MM.1S (cell line): ENCODE measurements at regions not wholly inside any gene's neighbourhood (a gene's known extent, or its start where the extent isn't known, plus 50 kb on each side); places are given as distances from the start of the nearest gene placed in this dataset.

Experiments used
- DNase-seq: peaks from one replicate; pipeline ENCODE4 v3.0.0-alpha.2; 2015
- H2AFZ ChIP-seq: fragments of 300-600 bp; sonication (generic); 2 replicates; pipeline ENCODE4 v1.6.0; 2016; ENCODE audit warnings: antibody characterized with exemption, low read length
- H3F3A ChIP-seq: fragments of 300-600 bp; sonication (generic); 2 replicates; pipeline ENCODE4 v1.6.1; 2016; ENCODE audit warnings: mild to moderate bottlenecking, antibody characterized with exemption, low read length, moderate library complexity, mixed read lengths; ENCODE audit not compliant: insufficient read depth
- H3K27ac ChIP-seq: fragments of 300-600 bp; sonication (generic); 2 replicates; pipeline ENCODE4 v1.5.1; 2016; ENCODE audit warnings: mild to moderate bottlenecking, low read length
- H3K27me3 ChIP-seq: fragments of 300-600 bp; sonication (generic); replicated peaks from 2 replicates; pipeline ENCODE4 v1.6.0; 2016; ENCODE audit warnings: low read length; ENCODE audit not compliant: insufficient read depth
- H3K36me3 ChIP-seq: fragments of 300-600 bp; sonication (generic); replicated peaks from 2 replicates; pipeline ENCODE4 v1.6.1; 2016; ENCODE audit warnings: mild to moderate bottlenecking, low read length, mixed read lengths; ENCODE audit not compliant: insufficient read depth
- H3K4me1 ChIP-seq: fragments of 300-600 bp; sonication (generic); 2 replicates; pipeline ENCODE4 v1.6.1; 2016; ENCODE audit warnings: low read length, mixed read lengths
- H3K4me2 ChIP-seq: fragments of 300-600 bp; sonication (generic); 2 replicates; pipeline ENCODE4 v1.6.0; 2016; ENCODE audit warnings: low read depth, low read length
- H3K4me3 ChIP-seq: fragments of 300-600 bp; sonication (generic); 2 replicates; pipeline ENCODE4 v1.5.1; 2016; ENCODE audit warnings: low read length, mixed read lengths
- H3K79me2 ChIP-seq: fragments of 300-600 bp; sonication (generic); 2 replicates; pipeline ENCODE4 v1.6.1; 2016; ENCODE audit warnings: mixed run types, low read length, mixed read lengths
- H3K9ac ChIP-seq: fragments of 300-600 bp; sonication (generic); 2 replicates; pipeline ENCODE4 v1.6.1; 2016; ENCODE audit warnings: low read length, mixed read lengths
- H3K9me2 ChIP-seq: fragments of 300-600 bp; sonication (generic); replicated peaks from 2 replicates; pipeline ENCODE4 v1.6.1; 2016; ENCODE audit warnings: mild to moderate bottlenecking, low read length, mixed read lengths; ENCODE audit not compliant: insufficient read depth
- H3K9me3 ChIP-seq: fragments of 300-600 bp; sonication (generic); replicated peaks from 2 replicates; pipeline ENCODE4 v1.6.1; 2016; ENCODE audit warnings: mild to moderate bottlenecking, low read length, mixed read lengths; ENCODE audit not compliant: insufficient read depth
- H4K20me1 ChIP-seq: fragments of 300-600 bp; sonication (generic); 2 replicates; pipeline ENCODE4 v1.6.1; 2016; ENCODE audit warnings: mild to moderate bottlenecking, low read length, moderate library complexity, mixed read lengths; ENCODE audit not compliant: insufficient read depth
- EZH2 ChIP-seq: fragments of 300-600 bp; sonication (generic); optimal IDR thresholded peaks from 2 replicates; pipeline ENCODE3; 2017; ENCODE audit warnings: low read depth, mild to moderate bottlenecking, antibody characterized with exemption, low read length, mixed read lengths
- EZH2phosphoT487 ChIP-seq: fragments of 300-600 bp; sonication (generic); IDR thresholded peaks from 2 replicates; pipeline ENCODE4 v1.6.1; 2018; ENCODE audit warnings: antibody characterized with exemption, low read length
- TF ChIP-seq, protein P1 (sequence below): fragments of 300-600 bp; sonication (generic); IDR thresholded peaks from 2 replicates; pipeline ENCODE4 v1.5.1; 2016; ENCODE audit warnings: antibody characterized with exemption, low read length, mixed read lengths

DNA sequence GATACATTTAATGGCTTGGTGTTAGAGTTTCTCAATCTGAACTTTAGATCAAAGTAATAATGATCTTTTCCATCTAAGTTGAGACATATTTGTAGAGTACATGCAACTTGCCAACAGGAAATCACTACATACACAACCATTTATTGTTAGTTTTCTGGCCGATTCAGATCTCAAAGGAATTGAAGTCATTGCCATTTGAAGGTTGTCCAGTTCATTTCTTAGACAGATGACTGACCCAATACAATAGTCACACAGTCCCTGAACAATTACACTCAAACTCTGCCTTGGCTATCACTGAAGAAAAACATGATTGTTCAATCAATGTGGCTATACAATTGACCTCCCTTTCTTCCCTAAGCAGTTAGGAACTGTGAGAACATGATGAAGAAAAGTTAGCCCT lies 753.2 kb upstream of the RIOK2 start:
- no peak overlapping the region for H2AFZ ChIP-seq
- H3K4me2 ChIP-seq: no peak overlapping the region
- no peaks in the 10 kb centered on the region for H3K27me3 ChIP-seq
- H3F3A ChIP-seq: no peaks in the 10 kb centered on the region
- no peak overlapping the region for H3K27ac ChIP-seq
- DNase-seq: no peak
- no peak overlapping the region for H3K9ac ChIP-seq
- H3K4me1 ChIP-seq: no peaks in the 10 kb centered on the region
- H3K9me2 ChIP-seq: no peaks in the 10 kb centered on the region
- no peak for TF ChIP-seq EZH2
- TF ChIP-seq, protein P1, sequence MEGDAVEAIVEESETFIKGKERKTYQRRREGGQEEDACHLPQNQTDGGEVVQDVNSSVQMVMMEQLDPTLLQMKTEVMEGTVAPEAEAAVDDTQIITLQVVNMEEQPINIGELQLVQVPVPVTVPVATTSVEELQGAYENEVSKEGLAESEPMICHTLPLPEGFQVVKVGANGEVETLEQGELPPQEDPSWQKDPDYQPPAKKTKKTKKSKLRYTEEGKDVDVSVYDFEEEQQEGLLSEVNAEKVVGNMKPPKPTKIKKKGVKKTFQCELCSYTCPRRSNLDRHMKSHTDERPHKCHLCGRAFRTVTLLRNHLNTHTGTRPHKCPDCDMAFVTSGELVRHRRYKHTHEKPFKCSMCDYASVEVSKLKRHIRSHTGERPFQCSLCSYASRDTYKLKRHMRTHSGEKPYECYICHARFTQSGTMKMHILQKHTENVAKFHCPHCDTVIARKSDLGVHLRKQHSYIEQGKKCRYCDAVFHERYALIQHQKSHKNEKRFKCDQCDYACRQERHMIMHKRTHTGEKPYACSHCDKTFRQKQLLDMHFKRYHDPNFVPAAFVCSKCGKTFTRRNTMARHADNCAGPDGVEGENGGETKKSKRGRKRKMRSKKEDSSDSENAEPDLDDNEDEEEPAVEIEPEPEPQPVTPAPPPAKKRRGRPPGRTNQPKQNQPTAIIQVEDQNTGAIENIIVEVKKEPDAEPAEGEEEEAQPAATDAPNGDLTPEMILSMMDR: no peak
- TF ChIP-seq EZH2phosphoT487: no peak
- H3K79me2 ChIP-seq: no peaks in the 10 kb centered on the region
- H3K4me3 ChIP-seq: no peak overlapping the region
- H3K36me3 ChIP-seq: no peaks in the 10 kb centered on the region
- no peaks in the 10 kb centered on the region for H4K20me1 ChIP-seq
- no peaks in the 10 kb centered on the region for H3K9me3 ChIP-seq

DNA sequence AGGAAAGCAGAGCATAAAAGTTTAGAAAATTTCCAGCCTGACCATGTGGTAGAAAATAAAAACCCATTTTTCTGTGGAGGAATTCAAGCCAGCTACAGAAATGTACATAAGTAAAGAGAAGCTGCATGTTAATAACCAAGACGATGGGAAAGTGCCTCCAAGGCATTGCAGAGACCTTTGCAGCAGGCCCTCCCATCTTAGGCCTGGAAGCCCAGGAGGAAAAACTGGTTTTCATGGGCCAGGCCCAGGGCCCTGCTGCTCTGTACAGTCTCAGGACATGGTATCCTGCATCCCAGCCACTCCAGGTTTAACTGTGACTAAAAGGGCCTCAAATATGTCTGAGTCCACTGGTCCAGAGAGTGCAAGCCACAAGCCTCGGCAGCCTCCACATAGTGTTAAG lies 754.8 kb upstream of the RIOK2 start:
- H3K4me2 ChIP-seq: no peak overlapping the region
- no peak for TF ChIP-seq EZH2phosphoT487
- TF ChIP-seq EZH2: no peak
- TF ChIP-seq, protein P1: no peak
- H3K36me3 ChIP-seq: no peaks in the 10 kb centered on the region
- H3F3A ChIP-seq: no peaks in the 10 kb centered on the region
- no peak overlapping the region for H3K4me3 ChIP-seq
- H3K27me3 ChIP-seq: no peaks in the 10 kb centered on the region
- no peak for DNase-seq
- H3K4me1 ChIP-seq: no peaks in the 10 kb centered on the region
- H3K9ac ChIP-seq: no peak overlapping the region
- H3K9me3 ChIP-seq: no peaks in the 10 kb centered on the region
- H3K27ac ChIP-seq: no peak overlapping the region
- no peaks in the 10 kb centered on the region for H3K9me2 ChIP-seq
- no peak overlapping the region for H2AFZ ChIP-seq
- H3K79me2 ChIP-seq: no peaks in the 10 kb centered on the region
- H4K20me1 ChIP-seq: no peaks in the 10 kb centered on the region

DNA sequence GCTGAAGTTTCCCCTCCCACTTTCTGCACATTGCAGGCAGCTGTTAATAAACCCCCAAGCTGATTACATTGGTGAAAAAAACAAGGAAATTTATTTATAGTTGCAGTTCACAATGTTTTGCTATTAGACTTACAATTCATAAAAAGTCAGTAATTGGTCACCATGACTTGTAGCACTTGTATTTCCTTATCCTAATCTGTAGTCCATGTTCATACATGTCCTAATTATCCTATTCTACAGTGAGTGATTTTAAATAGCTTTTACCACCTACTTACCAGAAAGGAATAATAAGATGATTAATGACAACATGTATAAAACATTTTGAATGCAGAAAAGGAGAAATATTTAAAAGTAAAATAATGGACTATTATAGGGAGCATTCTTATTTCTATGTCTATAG lies 760.0 kb upstream of the RIOK2 start:
- no peak for DNase-seq
- Histone ChIP-seq H3K27ac (no peak overlapping the region), H3K36me3 (no peaks in the 10 kb centered on the region), H3K4me3 (no peak overlapping the region), H3F3A (no peaks in the 10 kb centered on the region), H3K9me2 (no peaks in the 10 kb centered on the region), H2AFZ (no peak overlapping the region), H4K20me1 (no peaks in the 10 kb centered on the region), H3K9ac (no peak overlapping the region), H3K9me3 (no peaks in the 10 kb centered on the region), H3K4me1 (no peaks in the 10 kb centered on the region), H3K79me2 (no peaks in the 10 kb centered on the region), H3K4me2 (no peak overlapping the region), H3K27me3 (no peaks in the 10 kb centered on the region)
- TF ChIP-seq EZH2: no peak
- TF ChIP-seq, protein P1: no peak
- TF ChIP-seq EZH2phosphoT487: no peak
